AG08395 (cell line): ENCODE measurements at regions not wholly inside any gene's neighbourhood (a gene's known extent, or its start where the extent isn't known, plus 50 kb on each side); places are given as distances from the start of the nearest gene placed in this dataset.

Experiments used
- DNase-seq: peaks from one replicate; pipeline ENCODE4 v3.0.0; 2012; ENCODE audit warnings: mixed read lengths, low spot score

DNA sequence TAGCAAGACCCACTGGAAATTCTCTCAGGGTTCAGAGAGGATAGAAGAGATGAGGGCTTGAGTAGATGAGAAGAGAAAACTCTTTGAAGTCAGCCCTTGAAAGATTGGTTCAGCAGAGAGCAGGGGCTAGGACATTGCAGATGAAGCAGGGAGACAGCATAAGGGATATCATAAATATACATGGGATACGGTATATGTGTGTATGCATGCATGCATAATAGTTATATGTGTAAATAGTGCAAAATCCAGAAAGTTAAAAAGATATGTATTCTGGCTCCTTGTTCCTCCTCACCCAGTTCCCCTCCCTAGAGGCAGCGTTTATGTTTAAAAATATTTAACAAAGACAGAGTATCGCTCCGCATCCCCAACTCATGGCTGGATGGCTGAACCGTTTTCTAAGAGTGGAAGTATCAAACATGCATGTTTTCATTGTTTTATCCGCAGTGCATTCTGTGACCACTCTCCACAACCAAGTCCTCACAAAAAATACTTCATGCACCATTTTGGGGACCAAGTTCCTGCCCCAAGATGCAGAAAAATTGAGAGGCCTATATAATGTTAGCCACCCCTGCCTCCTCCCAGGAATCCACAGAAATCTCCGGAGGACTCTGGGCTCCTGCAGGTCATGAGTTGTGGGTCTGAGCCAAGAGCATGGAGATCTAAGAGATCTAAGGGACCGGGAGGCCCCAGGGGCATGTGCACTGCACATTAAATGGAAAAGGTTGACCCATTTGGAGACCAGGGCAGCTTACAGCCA, 119.5 kb downstream of the MTX3 start:
- no peak for DNase-seq

DNA sequence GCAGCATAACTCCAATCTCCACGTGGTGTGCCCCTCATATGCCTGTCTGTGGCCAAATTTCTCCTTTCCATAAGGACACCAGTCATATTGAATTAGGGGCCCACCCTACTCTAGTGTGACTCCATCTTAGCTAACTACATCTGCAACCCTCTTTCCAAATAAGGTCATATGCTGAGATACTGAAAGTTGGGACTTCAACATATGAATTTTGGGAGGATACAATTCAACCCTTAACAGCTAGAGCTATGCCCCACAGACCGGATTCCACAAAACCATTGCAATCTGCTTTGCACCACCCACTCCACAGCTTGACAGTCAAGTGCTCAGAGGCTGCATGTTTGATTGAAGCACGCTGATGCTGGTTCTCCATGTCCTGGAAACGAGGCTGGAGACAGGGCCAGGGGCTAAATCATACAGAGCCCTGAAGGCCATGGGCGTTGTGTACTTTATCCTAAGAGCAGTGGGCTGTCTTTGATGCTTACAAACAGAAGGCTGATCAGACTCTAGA, 122.8 kb downstream of the MTX3 start:
- DNase-seq = no peak

DNA sequence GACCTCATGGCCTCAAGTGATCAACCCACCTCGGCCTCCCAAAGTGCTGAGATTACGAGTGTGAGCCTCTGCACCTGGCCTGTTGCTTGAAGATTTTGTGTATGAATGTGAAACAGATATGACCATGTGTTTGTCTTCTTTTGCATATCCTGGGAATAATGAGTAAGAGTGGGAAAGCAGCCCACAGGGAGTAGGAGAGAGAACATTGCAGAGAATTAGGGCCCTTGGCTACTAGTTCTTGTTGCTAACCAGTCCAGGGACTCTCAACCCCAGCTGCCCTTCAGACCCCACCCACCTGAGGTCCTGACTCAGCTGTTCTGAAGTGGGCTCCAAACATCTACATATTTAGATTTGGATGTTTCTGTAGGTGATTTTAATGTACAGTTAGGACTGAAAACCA, 125.5 kb downstream of the MTX3 start:
- DNase-seq = no peak

DNA sequence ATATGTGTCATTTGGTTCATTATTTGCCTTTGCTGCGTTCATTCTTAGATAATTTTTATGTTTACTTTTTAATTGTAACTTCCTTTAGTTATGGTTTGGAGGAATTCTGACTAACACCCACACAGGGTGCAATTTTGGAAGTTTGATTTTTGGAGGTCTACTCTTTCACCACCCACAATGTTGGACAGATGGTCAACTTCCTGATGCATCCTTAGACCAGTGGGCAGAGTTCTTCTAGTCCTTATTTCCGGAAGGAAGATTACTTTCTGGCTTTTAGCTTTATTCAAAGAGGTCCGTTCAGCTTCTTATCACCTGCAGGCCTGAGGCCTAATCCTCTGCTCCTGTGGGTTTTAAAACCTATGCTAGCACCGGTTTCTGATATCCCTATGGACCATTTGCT, 126.7 kb downstream of the MTX3 start:
- DNase-seq = no peak

DNA sequence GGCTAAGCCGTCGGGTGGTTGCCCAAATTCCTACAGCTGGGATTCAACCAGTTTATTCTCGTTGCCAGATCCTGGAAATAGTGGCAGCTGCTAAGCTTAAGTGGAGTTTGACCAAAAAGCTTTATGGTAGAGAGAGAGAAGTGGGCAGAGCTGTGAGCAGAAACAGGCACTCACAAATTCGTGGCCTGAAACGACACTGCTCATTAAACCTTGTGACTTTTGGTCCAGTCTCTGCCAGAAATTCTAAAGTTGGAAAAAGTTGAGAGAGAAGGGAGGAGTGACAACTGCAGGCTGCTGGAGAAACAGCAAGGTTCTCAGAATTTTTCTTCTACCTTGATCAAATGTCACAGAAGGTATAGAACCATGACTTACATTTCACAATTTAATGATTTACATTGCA, 131.5 kb downstream of the MTX3 start:
- DNase-seq = no peak

DNA sequence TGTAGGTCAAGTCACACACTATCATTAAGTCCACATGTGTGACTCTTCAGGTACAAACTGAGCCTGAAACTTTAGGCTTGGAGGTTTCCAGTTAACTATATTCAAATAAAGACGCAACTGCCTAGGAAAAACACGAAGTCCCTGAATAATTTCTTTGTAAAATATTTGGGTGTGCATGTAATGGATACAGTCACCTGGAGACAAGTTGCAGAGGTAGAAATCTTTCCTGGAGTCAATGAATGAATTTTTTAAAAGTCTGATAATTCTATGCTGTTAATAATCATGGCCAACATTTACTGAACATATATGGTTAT, 132.7 kb downstream of the MTX3 start:
- no peak for DNase-seq

DNA sequence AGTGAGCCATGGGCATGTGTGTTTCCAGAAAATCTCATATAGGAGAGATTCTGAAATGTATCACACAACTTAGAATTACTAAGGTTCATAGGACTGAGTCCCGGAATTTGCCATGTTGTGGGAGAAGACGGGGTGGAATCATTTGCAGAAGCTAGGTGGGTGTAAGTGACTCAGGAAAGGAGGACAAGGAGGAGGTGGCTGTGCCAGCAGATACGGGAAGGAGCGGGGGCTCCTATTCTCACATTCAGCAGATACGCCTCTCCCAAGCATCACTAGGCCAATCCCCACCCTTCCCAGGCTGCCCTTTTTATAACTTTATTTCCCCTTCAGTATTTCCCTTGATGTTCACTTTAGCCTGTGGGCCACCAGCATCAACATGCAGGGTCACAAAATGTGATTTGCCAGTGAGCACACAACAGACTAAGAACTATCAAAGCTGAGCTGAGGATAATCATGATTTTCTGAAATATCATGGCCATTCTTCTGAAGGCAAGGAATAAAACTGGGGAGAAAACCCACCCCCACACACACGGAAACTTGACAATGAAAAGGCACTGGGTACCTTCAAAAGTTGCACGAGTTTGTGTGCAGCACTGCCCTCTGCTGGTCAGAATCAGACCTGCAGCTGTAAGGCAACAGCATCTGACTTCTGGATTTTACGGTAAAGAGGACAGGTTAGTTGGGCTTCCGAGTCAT, 133.2 kb downstream of the MTX3 start:
- DNase-seq = peak; percentile 56

DNA sequence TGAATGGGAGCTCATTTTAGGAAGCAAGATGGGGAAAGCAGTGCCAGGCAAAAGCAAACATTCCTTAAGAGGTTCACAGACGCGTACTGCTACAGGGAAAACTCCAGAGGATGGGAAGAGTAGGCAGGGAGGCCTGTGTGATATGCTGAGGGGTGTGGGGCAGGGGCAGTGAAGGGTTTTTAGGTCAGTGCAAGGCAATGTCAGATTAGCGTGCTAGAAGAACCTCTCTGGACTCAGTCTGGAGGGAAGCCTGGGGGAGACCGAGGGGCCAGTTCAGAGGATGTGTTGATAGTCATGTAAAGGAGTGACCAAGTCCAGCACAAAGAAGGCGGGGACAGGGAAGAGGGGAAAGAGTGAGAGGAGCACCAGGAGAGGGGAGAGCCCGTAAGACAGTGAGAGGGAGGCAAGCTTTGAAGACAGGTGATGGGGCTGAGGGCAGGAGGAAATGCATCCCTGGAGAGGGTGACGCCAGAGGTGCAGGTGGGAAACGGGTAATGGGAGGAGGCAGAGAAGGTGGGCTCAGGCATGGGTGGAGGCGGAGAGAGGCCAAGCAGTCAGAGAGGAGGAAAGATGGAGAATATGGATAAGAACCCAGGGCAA, 134.5 kb downstream of the MTX3 start:
- DNase-seq = no peak

DNA sequence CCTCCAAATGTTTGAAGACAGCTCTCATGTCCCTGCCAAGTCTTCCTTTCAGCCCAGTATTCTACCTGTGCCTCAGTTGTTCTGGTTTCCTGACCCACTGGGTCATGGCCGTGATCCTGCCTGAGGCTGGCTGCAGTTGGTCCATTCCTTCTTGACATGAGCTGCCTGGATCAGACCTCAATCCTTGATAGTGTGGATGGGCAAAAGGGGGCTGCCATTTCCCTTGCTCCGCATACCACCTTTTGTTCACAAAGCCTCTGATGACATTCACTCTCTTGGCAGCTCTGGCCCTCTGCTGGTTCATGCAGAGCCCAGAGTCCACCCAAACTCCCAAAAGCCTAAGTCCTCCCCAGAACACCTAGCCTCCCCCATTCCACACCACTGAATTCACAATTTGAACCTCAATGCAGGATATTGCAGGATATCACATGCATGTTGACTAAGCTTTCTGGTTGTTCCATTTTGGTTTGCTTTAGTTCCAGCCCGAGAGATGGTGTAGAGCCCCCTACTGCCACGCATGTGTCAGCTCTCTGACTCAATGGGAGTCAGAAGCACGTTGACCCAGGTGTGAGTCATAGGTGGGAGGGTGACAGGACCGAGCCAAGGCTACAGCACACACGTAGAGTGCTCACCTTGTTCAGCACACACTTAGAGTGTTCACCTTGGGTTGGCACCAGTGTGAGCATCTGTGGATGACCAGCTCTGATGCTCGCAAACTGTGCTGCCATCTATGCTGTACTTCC, 137.2 kb downstream of the MTX3 start:
- no peak for DNase-seq

DNA sequence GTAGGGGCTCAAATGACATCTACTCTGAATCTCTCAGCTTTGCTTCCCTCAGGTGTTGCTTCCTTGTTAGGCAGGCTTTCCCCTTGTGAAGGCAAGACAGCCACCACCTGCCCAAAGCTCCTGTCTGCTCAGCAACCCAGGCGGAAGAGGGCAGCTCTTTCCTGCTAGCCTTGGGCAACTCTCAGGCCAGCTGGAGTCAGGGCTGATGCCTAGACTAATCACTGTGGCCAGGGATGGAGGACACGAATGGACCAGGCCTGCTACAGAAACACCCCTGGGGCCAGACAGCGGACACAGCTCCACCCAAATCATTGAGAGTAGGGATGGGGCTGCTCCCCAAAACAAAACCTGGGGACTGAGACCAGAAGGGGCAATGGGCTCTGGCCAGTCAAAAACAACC, 138.0 kb downstream of the MTX3 start:
- DNase-seq = no peak

DNA sequence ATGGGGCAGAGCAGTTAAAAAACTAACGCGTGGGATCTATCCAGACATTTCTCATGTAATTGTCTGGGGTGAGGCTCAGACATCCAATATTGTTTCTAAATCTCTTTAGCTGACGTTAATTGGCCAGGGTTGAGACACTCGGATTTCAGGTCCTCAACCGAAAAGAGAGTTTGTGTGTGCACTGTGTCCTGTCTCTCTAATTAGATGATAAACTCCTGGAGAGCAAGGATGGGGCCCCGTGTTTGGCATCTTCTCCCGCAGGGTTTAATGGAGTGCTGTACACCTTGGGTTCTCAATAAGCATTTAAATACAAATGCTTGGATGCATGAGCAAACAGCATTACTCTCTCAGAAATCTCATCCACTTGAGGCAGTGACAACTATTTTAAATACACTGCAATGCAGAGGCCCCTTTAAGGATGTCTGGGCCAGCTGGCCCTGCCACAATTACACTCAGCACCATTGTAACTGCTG, 139.6 kb downstream of the MTX3 start:
- DNase-seq = no peak

DNA sequence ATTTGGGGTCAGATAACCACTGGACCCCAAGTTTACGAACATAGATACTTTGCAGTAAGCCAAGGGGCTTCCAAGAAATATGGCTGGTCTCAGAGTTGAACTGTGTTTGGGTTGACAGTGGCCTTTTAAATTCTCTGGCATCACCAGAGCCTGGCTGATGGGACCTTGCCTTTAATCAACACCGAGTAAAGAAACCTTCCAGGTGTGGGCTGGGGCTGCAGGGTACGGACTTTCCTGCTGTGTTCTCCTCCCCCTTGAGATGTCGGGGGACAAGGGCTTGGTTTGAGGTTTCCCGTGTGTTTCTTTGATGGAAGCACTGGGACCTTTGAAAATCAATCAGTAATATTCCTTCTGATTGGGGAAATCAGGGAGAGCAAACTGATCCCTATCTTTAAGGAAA, 140.1 kb downstream of the MTX3 start:
- no peak for DNase-seq

DNA sequence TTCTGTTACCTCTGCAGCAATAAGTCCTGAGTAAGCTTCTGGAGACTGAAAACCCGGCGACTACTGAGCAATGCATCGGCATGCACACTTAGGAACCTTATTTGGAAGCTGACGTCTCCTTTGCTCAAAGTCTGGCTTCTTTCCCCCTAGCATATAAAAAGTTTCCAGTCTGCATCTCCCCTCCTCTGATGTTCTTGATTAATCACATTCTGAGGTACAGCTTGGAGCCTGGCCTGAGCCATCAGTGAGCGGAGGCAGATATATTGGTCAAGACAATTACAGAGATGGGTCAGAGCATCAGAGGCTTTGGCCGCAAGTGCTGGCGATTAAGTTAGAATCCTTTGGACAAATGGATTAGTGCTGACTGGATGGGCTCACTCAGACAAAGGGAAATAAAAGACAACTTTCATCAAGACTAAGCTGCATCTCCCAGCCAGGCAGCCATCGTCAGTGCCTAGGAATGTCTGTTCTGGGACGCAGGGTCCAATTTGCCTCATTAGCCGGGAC, 140.7 kb downstream of the MTX3 start:
- DNase-seq = peak; percentile 10

DNA sequence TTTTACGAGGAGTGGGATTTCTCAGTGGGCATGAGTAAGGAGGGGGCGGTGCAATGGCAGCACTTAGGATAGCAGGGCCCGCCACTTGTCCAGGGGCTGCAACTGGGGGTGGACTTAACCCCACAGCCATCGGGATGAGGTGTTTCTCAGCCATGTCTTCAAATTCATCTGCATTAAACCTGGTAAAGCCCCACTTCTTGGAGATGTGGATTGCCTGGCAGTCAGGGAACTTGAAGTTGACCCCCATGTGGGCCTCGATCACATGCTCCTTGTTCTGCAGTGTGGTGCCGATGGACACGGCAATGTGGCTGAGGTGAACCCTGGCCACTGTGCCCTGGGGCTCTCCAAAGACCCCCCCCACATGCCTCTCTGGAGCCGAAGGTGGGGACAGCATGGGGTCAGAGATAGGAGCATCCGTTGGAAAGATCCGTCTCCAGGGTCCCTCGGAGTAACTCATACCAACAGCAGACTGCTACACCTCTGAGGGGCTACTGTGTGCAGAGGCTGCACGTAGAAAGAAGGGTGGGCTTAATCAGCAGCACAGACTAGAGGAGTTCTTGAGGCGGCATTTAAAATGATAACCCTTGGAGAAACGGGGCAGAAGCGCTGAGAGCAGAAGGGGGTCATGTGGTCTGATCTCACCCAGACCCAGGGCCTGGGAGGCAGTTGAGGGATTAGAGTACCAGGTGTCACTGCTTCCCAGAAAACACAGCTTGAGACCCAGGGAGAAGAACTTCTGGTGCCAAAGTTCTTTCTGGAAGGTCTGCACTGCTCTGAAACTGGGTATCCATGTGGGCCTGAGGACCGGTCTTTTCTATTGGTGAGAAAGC, 141.4 kb downstream of the MTX3 start:
- no peak for DNase-seq
